ENCODE measurements at regions not wholly inside any gene's neighbourhood (a gene's known extent, or its start where the extent isn't known, plus 50 kb on each side); places are given as distances from the start of the nearest gene placed in this dataset.

- Histone ChIP-seq H3K27ac (ENCODE audit: insufficient read depth, low read depth, low read length) (no peak overlapping the region), H3K79me2 (ENCODE audit: control insufficient read depth, insufficient read depth, low read length) (no peaks in the 10 kb centered on the region), H3K9me3 (replicated peaks; ENCODE audit: control insufficient read depth, insufficient read depth, low read length) (no peaks in the 10 kb centered on the region), H3K36me3 (ENCODE audit: control insufficient read depth in 2 of 2, extremely low read depth in 1 of 2, insufficient read depth in 2 of 2, low read length in 2 of 2) (no peaks in the 10 kb centered on the region), H2AFZ (ENCODE audit: low read depth, low read length) (no peak overlapping the region), H3K4me3 (replicated peaks in 1 of 3; ENCODE audit: insufficient read depth in 1 of 3, low read depth in 1 of 3, low read length in 3 of 3) (no peak overlapping the region), H3K4me1 (ENCODE audit: control insufficient read depth, extremely low read depth, insufficient read depth, low read length) (no peaks in the 10 kb centered on the region), H3K9me1 (replicated peaks; ENCODE audit: control insufficient read depth, extremely low read depth, insufficient read depth, low read length) (no peaks in the 10 kb centered on the region), H3K9ac (replicated peaks; ENCODE audit: extremely low read depth, insufficient read depth, low read length) (no peak overlapping the region), H4K20me1 (replicated peaks; ENCODE audit: control insufficient read depth, extremely low read depth, insufficient read depth, low read length) (no peaks in the 10 kb centered on the region), H3K4me2 (ENCODE audit: insufficient read depth, low read length) (no peak overlapping the region), H3K27me3 (ENCODE audit: control insufficient read depth in 2 of 2, insufficient read depth in 2 of 2, low read length in 2 of 2) (no peaks in the 10 kb centered on the region)
- no TSS peak for BruUV-seq (replicated peaks)
- FAIRE-seq (no peak), DNase-seq (ENCODE audit: low read depth, low spot score) (no peak)
- TF ChIP-seq EZH2 (IDR thresholded peaks at IDR 0.05; ENCODE audit: borderline replicate concordance, low read depth, low read length, severe bottlenecking) (no peak), POLR2A (IDR thresholded peaks at IDR 0.05; ENCODE audit: low read depth, low read length) (no peak), POLR2AphosphoS5 (IDR thresholded peaks at IDR 0.05; ENCODE audit: insufficient read depth, low read depth, low read length) (no peak), GATA2 (IDR thresholded peaks at IDR 0.05; ENCODE audit: insufficient read depth, insufficient read length, low read depth, low read length) (no peak), MAX (IDR thresholded peaks at IDR 0.05; ENCODE audit: insufficient read depth, insufficient read length) (no peak), JUN (IDR thresholded peaks at IDR 0.05; ENCODE audit: borderline replicate concordance, insufficient read depth, insufficient read length, low read depth) (no peak), CTCF (IDR thresholded peaks at IDR 0.05; ENCODE audit: extremely low read depth in 1 of 2, insufficient read depth in 1 of 2, low read depth in 1 of 2, low read length in 2 of 2) (no peak), FOS (IDR thresholded peaks at IDR 0.05; ENCODE audit: borderline replicate concordance, insufficient read depth, low read length) (no peak), MYC (IDR thresholded peaks at IDR 0.05; ENCODE audit: low read depth, low read length) (no peak)
- intact Hi-C loops (cut with micrococcal nuclease) (no loop called here), dilution Hi-C loops (cut with MboI; ENCODE audit: extremely low pct_ligation_motif_present, low sequenced_read_pairs) (no loop called here)
- ChIA-PET CTCF (no interaction called here), POLR2A (no interaction called here)
Measured at GRCh38 chr12:34286483-34286882, 264.2 kb downstream of the ALG10 start.
